Spleen (tissue), 7 donors: ENCODE measurements at regions not wholly inside any gene's neighbourhood (a gene's known extent, or its start where the extent isn't known, plus 50 kb on each side); places are given as distances from the start of the nearest gene placed in this dataset.

Experiments used
- POLR2A ChIP-seq, 3 donors: fragments of 450-650 bp; IDR thresholded peaks; one replicate each; pipeline ENCODE4 v1.5.1; 2017; ENCODE audit warnings: antibody characterized with exemption in 3 of 3, mild to moderate bottlenecking in 1 of 3
- POLR2AphosphoS5 ChIP-seq, 3 donors: sonication (generic); formaldehyde crosslinking; IDR thresholded peaks; one replicate each; pipeline ENCODE4 v1.5.1; 2017; ENCODE audit warnings: antibody characterized with exemption in 3 of 3
- TF ChIP-seq, protein P1 (sequence below), 11 experiments: fragments of 200-600 bp in 7 of 11; fragments of 450-650 bp in 4 of 11; sonication (generic) in 4 of 11; IDR thresholded peaks in 8 of 11; conservative IDR thresholded peaks in 3 of 11; 1 replicate in 7 of 11; 2 replicates in 4 of 11; pipeline versions ENCODE4 v1.4.0 to v1.8.0; 2016 to 2021; ENCODE audit warnings: antibody characterized with exemption in 11 of 11, inconsistent platforms in 4 of 11, mild to moderate bottlenecking in 1 of 11
- donor health status: DM: no; HTN: no; CAD: no; lungs with moderate emphysema.
- donor health status: DM: no; HTN: no; CAD: no.
- donor health status: DM: no; HTN: no; CAD: no.

DNA sequence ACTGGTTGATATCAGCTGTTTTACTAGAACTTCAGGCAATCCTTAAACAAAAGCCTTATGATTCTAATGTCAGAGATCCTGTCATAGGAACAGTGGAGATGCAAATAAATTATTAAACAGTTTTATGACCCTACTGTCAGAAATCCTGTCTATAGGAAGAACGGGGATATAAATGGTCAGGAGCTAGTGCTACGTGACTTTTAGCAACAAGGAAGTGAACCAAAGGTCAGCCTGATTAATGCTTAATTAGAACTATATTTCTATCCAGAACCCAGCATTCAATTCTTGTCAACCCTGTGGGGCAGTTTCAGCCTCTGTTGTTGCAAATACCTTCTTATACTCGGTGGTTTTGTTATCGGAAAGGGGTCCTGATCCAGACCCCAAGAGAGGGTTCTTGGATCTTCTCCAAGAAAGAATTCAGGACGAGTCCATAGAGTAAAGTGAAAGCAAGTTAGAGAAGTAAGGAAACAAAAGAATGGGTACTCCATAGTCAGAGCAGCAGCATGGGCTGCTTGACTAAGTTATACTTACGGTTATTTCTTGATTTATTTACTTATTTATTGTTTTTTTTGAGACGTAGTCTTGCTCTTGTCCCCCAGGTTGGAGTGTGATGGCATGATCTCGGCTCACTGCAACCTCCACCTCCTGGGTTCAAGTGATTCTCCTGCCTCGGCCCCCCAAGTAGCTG lies 59.9 kb upstream of the RNU6-1 start:
- TF ChIP-seq POLR2AphosphoS5 (IDR thresholded peaks at IDR 0.05) (no peak), POLR2A (IDR thresholded peaks at IDR 0.05) (no peak)
- TF ChIP-seq, protein P1, sequence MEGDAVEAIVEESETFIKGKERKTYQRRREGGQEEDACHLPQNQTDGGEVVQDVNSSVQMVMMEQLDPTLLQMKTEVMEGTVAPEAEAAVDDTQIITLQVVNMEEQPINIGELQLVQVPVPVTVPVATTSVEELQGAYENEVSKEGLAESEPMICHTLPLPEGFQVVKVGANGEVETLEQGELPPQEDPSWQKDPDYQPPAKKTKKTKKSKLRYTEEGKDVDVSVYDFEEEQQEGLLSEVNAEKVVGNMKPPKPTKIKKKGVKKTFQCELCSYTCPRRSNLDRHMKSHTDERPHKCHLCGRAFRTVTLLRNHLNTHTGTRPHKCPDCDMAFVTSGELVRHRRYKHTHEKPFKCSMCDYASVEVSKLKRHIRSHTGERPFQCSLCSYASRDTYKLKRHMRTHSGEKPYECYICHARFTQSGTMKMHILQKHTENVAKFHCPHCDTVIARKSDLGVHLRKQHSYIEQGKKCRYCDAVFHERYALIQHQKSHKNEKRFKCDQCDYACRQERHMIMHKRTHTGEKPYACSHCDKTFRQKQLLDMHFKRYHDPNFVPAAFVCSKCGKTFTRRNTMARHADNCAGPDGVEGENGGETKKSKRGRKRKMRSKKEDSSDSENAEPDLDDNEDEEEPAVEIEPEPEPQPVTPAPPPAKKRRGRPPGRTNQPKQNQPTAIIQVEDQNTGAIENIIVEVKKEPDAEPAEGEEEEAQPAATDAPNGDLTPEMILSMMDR (IDR thresholded peaks at IDR 0.05 in 8 of 11, conservative IDR thresholded peaks at IDR 0.05 in 3 of 11), result no peak
